Uterus (tissue), 2 donors: ENCODE measurements at regions not wholly inside any gene's neighbourhood (a gene's known extent, or its start where the extent isn't known, plus 50 kb on each side); places are given as distances from the start of the nearest gene placed in this dataset.

Source experiments
- CTCF ChIP-seq, 4 experiments: fragments of 200-600 bp in 2 of 4; fragments of 450-650 bp in 2 of 4; sonication (generic) in 2 of 4; IDR thresholded peaks; one replicate each; pipeline ENCODE4 v1.5.1; 2016 to 2019; ENCODE audit warnings: antibody characterized with exemption in 4 of 4, mild to moderate bottlenecking in 2 of 4, moderate library complexity in 1 of 4
- POLR2A ChIP-seq, 2 donors: fragments of 450-650 bp; IDR thresholded peaks; one replicate each; pipeline ENCODE4 v1.6.1; 2016; ENCODE audit warnings: antibody characterized with exemption in 2 of 2, mild to moderate bottlenecking in 1 of 2, moderate library complexity in 1 of 2

- TF ChIP-seq CTCF (IDR thresholded peaks at IDR 0.05) (no peak), POLR2A (IDR thresholded peaks at IDR 0.05) (no peak)
These were observed 1738.8 kb upstream of the IGFBP7 start for GRCh38 chr4:58849026-58849425.
